Suprapubic skin (tissue), 3 donors: ENCODE measurements at regions not wholly inside any gene's neighbourhood (a gene's known extent, or its start where the extent isn't known, plus 50 kb on each side); places are given as distances from the start of the nearest gene placed in this dataset.

Experiments used
- EP300 ChIP-seq: sonication (generic); formaldehyde crosslinking; IDR thresholded peaks from one replicate; pipeline ENCODE4 v1.6.1; 2017; ENCODE audit warnings: antibody characterized with exemption
- POLR2A ChIP-seq, 2 donors: fragments of 450-650 bp; IDR thresholded peaks; one replicate each; pipeline ENCODE4 v1.6.1; 2017; ENCODE audit warnings: antibody characterized with exemption in 2 of 2, mild to moderate bottlenecking in 2 of 2, moderate library complexity in 2 of 2
- TF ChIP-seq, protein P1 (sequence below), 2 donors: fragments of 200-600 bp in 1 of 2; fragments of 450-650 bp in 1 of 2; sonication (generic) in 1 of 2; IDR thresholded peaks; one replicate each; pipeline ENCODE4 v1.5.1; 2016 to 2019; ENCODE audit warnings: antibody characterized with exemption in 2 of 2, mild to moderate bottlenecking in 1 of 2, moderate library complexity in 1 of 2

DNA sequence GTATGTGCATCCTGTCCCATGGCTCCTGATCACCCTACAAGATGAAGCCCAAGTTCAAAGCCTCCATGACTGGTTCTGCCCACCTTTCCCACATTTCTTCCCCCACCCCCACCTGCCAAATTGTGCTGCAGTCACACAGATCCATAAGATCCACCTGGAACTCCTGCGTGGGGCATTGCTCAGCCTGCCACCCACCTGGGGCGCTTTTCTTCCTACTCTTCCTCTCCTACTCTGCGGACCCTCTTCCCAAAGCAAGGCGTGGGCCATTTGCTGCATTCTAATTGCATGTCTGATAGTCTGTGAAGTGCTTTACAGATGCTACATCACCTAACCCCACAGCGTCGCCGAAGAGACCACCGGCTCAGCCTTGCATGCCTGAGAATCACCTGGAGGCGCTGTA lies 402.4 kb upstream of the ID2 start:
- TF ChIP-seq, protein P1, sequence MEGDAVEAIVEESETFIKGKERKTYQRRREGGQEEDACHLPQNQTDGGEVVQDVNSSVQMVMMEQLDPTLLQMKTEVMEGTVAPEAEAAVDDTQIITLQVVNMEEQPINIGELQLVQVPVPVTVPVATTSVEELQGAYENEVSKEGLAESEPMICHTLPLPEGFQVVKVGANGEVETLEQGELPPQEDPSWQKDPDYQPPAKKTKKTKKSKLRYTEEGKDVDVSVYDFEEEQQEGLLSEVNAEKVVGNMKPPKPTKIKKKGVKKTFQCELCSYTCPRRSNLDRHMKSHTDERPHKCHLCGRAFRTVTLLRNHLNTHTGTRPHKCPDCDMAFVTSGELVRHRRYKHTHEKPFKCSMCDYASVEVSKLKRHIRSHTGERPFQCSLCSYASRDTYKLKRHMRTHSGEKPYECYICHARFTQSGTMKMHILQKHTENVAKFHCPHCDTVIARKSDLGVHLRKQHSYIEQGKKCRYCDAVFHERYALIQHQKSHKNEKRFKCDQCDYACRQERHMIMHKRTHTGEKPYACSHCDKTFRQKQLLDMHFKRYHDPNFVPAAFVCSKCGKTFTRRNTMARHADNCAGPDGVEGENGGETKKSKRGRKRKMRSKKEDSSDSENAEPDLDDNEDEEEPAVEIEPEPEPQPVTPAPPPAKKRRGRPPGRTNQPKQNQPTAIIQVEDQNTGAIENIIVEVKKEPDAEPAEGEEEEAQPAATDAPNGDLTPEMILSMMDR (IDR thresholded peaks at IDR 0.05) = no peak
- no peak for TF ChIP-seq POLR2A (IDR thresholded peaks at IDR 0.05)
- TF ChIP-seq EP300 = no peak
